ENCODE measurements at regions not wholly inside any gene's neighbourhood (a gene's known extent, or its start where the extent isn't known, plus 50 kb on each side); places are given as distances from the start of the nearest gene placed in this dataset.

GRCh38 chr7:31398815-31399214, 58.3 kb upstream of the NEUROD6 start:
- H3K4me3 ChIP-seq (ENCODE audit: low read length), result no peak overlapping the region
- DNase-seq (ENCODE audit: low read depth), result no peak
- TF ChIP-seq CTCF (conservative IDR thresholded peaks at IDR 0.05; ENCODE audit: low read length), result no peak

DNA sequence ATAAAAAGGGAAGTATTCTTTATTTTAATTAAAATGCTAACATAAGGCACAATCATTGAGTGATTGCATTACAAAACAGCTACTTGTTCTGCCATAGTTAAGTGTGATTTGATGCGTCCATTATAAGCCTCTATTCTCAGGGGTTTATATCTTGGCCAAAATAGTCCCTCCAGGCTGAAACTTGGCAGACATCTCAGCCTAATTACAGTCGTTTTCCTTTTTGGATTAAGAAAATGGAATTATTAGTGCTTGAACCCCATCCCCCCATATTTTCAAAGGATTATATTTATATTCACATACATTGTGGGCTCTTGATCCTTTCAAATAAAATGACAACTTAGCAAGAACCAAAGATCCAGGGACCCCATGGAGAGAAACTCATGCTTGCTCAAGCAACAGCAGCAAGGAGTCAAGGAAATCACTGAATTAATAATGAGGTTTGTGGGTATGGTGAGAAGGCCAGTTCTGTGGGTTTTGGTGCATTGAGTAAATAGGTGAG, 66.7 kb upstream of the NEUROD6 start:
- DNase-seq (ENCODE audit: low read depth), result no peak
- no peak overlapping the region for H3K4me3 ChIP-seq (ENCODE audit: low read length)
- no peak for TF ChIP-seq CTCF (conservative IDR thresholded peaks at IDR 0.05; ENCODE audit: low read length)

- DNase-seq (ENCODE audit: low read depth), result peak; percentile 3
- no peak for TF ChIP-seq CTCF (conservative IDR thresholded peaks at IDR 0.05; ENCODE audit: low read length)
Measured at GRCh38 chr7:31408140-31408729, 67.7 kb upstream of the NEUROD6 start.

GRCh38 chr7:31410265-31410664, 69.7 kb upstream of the NEUROD6 start:
- DNase-seq (ENCODE audit: low read depth), result no peak
- no peak overlapping the region for H3K4me3 ChIP-seq (ENCODE audit: low read length)
- no peak for TF ChIP-seq CTCF (conservative IDR thresholded peaks at IDR 0.05; ENCODE audit: low read length)

More at GRCh38 chr7:31408140-31408729, 67.7 kb upstream of the NEUROD6 start:
- no peak overlapping the region for H3K4me3 ChIP-seq (ENCODE audit: low read length)

GRCh38 chr7:31411416-31411815, 70.9 kb upstream of the NEUROD6 start:
- H3K4me3 ChIP-seq (ENCODE audit: low read length), result no peak overlapping the region
- TF ChIP-seq CTCF (conservative IDR thresholded peaks at IDR 0.05; ENCODE audit: low read length), result no peak
- DNase-seq (ENCODE audit: low read depth), result no peak

DNA sequence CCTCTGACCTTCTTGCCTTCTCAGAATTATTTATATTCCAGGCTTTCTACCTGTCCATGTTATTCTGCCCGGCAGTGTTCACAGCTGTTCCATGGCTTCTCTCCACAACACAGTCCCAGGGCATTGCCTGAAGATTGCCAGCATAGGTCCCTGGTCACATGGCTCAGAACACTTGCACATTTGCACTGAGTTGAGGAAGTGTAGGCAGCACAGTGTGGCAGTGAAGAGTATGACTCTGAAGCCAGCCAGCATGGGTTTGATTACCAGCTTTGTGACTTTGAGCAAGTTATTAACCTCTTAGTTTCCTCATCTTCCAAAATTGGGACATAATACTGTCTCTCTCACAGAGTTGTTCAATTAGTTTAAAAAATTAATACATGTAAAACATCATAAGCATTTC, 73.2 kb upstream of the NEUROD6 start:
- no peak for TF ChIP-seq CTCF (conservative IDR thresholded peaks at IDR 0.05; ENCODE audit: low read length)
- no peak for DNase-seq (ENCODE audit: low read depth)
- H3K4me3 ChIP-seq (ENCODE audit: low read length), result no peak overlapping the region

DNA sequence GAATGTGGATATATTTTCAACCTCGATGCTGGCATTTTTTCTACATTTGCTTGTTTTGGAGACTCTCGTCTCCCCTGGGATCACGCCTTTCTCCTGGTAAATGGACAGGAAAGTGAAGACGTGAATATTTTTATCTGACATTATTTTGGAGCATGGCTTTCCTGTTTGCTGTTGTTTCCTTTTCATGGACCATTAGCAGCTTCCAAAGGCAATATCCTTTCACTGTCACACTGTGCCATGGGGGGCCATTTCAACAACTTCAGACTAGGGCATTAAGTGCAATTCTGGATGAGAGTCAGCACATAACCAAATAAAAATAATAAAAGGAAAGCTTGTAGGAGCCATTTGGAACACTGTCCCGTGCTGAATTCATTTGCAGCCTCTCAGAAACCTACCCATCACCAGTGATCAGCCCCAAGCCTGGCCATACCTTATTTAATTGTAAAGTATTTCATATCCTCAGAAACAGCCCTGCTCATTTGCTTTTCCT, 75.9 kb upstream of the NEUROD6 start:
- DNase-seq (ENCODE audit: low read depth), result no peak
- TF ChIP-seq CTCF (conservative IDR thresholded peaks at IDR 0.05; ENCODE audit: low read length), result no peak
- no peak overlapping the region for H3K4me3 ChIP-seq (ENCODE audit: low read length)
